ENCODE measurements at regions not wholly inside any gene's neighbourhood (a gene's known extent, or its start where the extent isn't known, plus 50 kb on each side); places are given as distances from the start of the nearest gene placed in this dataset.

- H3K4me1 ChIP-seq: no peaks in the 10 kb centered on the region
- H3K9me3 ChIP-seq: no peaks in the 10 kb centered on the region
- no peak overlapping the region for H3K4me3 ChIP-seq
- 40 to 54% (median 43%) methylated on average over 4 of the region's 4 CpGs for WGBS, 4 donors
- intact Hi-C loops (cut with DNase I): no loop called here
- TF ChIP-seq, protein P1, sequence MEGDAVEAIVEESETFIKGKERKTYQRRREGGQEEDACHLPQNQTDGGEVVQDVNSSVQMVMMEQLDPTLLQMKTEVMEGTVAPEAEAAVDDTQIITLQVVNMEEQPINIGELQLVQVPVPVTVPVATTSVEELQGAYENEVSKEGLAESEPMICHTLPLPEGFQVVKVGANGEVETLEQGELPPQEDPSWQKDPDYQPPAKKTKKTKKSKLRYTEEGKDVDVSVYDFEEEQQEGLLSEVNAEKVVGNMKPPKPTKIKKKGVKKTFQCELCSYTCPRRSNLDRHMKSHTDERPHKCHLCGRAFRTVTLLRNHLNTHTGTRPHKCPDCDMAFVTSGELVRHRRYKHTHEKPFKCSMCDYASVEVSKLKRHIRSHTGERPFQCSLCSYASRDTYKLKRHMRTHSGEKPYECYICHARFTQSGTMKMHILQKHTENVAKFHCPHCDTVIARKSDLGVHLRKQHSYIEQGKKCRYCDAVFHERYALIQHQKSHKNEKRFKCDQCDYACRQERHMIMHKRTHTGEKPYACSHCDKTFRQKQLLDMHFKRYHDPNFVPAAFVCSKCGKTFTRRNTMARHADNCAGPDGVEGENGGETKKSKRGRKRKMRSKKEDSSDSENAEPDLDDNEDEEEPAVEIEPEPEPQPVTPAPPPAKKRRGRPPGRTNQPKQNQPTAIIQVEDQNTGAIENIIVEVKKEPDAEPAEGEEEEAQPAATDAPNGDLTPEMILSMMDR (IDR thresholded peaks at IDR 0.05): no peak
- TF ChIP-seq POLR2A (IDR thresholded peaks at IDR 0.05): no peak
- H3K36me3 ChIP-seq: no peaks in the 10 kb centered on the region
- H3K27ac ChIP-seq: peak overlapping the region in 1 of 12 donors; percentile 24
- DNase-seq (no peak), ATAC-seq (no peak)
- H3K27me3 ChIP-seq: peaks cover 0 to 9% (median 0%) of the 10 kb centered on the region in 9 donors
Observed at GRCh38 chr15:94105760-94106159, 125.6 kb upstream of the MCTP2 start.

GRCh38 chr15:94100863-94101262 is 130.5 kb upstream of the MCTP2 start:
- TF ChIP-seq, protein P1 (IDR thresholded peaks at IDR 0.05): no peak
- no peak for TF ChIP-seq POLR2A (IDR thresholded peaks at IDR 0.05)
- WGBS, 4 donors: 48 to 77% (median 63%) methylated on average over 5 of the region's 5 CpGs
- H3K4me1 ChIP-seq: no peaks in the 10 kb centered on the region
- no peaks in the 10 kb centered on the region for H3K9me3 ChIP-seq
- H3K36me3 ChIP-seq: no peaks in the 10 kb centered on the region
- DNase-seq (no peak), ATAC-seq (no peak)
- intact Hi-C loops (cut with DNase I): no loop called here
- no peak overlapping the region for H3K4me3 ChIP-seq
- peaks cover 0 to 7% (median 0%) of the 10 kb centered on the region in 9 donors for H3K27me3 ChIP-seq
- peak overlapping the region in 1 of 12 donors; percentile 80 for H3K27ac ChIP-seq

DNA sequence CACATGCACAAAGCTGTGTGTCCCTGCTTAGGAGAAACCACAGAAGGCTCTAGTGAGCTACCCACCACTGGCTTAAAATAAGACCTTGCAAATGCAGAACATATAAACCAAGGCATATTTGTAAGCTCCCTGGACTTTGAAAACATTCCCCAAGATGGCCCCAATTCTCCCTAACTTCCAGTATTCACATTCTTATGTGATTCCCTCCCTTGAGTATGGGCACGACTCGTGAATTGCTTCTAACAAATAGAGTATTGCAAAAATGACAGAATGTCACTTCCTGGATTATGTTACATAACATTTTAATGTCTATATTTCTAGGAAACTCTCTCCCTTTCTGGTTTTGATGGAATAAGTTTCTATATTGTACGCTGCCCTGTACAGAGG is 131.8 kb upstream of the MCTP2 start:
- Histone ChIP-seq H3K27ac (peak overlapping the region in 1 of 12 donors; percentile 80), H3K36me3 (no peaks in the 10 kb centered on the region), H3K4me1 (no peaks in the 10 kb centered on the region), H3K27me3 (no peaks in the 10 kb centered on the region), H3K4me3 (no peak overlapping the region), H3K9me3 (no peaks in the 10 kb centered on the region)
- WGBS, 4 donors: 82 to 85% (median 83%) methylated on average over 3 of the region's 3 CpGs
- TF ChIP-seq, protein P1 (IDR thresholded peaks at IDR 0.05): no peak
- no peak for TF ChIP-seq POLR2A (IDR thresholded peaks at IDR 0.05)
- DNase-seq (no peak), ATAC-seq (no peak)
- intact Hi-C loops (cut with DNase I): no loop called here

DNA sequence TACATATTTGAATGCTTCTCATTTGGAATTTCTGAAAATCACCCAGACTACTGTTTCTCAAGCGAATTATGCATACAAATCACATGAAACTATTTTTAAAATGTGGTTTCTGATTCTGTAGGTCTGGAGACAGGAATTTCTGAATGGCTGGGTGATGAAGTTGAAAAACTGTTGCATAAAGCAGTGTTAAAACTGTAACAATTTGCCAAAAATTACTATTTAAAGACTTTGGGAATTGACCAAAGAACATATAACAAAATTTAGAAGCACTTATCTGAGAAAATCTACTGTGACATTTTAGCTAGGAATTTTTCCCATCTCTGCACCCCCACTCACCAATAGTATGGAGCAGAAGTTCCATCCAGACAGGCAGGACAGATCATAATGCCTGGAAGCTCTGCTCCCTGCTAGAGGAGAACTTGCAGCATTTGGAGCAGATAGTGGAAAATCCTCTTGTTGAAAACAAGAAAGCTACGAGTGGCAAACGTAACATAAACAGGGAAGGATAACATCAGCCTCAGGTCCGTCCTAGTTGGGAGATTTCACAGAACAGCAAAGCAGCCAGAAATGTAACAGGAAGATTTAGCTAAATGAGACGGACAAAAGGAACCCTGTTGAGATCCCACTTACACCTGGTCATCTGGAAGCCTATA is 132.3 kb upstream of the MCTP2 start:
- intact Hi-C loops (cut with DNase I): no loop called here
- 54 to 70% (median 64%) methylated on average over 5 of the region's 5 CpGs for WGBS, 4 donors
- ATAC-seq (no peak), DNase-seq (no peak)
- Histone ChIP-seq H3K4me1 (no peaks in the 10 kb centered on the region), H3K9me3 (no peaks in the 10 kb centered on the region), H3K36me3 (no peaks in the 10 kb centered on the region), H3K27ac (peak overlapping the region in 1 of 12 donors; percentile 80), H3K27me3 (no peaks in the 10 kb centered on the region), H3K4me3 (no peak overlapping the region)
- TF ChIP-seq POLR2A (IDR thresholded peaks at IDR 0.05): no peak
- TF ChIP-seq, protein P1 (IDR thresholded peaks at IDR 0.05): no peak
